Suppressor macrophage (primary cell): ENCODE measurements at regions not wholly inside any gene's neighbourhood (a gene's known extent, or its start where the extent isn't known, plus 50 kb on each side); places are given as distances from the start of the nearest gene placed in this dataset.

ENCODE experiments used
- DNase-seq, 4 experiments: peaks; one replicate each; pipeline ENCODE4 v3.0.0-alpha.2; 2020 to 2022

- DNase-seq: no peak
These were observed 267.6 kb upstream of the KCNH8 start for GRCh38 chr3:18880691-18881090.

GRCh38 chr3:18872466-18872865 lies 275.8 kb upstream of the KCNH8 start:
- DNase-seq: no peak

GRCh38 chr3:18870642-18871041 lies 277.7 kb upstream of the KCNH8 start:
- DNase-seq: no peak

GRCh38 chr3:18870074-18870640 lies 278.2 kb upstream of the KCNH8 start:
- no peak for DNase-seq

GRCh38 chr3:18868911-18869689 lies 279.2 kb upstream of the KCNH8 start:
- DNase-seq: no peak

GRCh38 chr3:18866899-18867298 lies 281.4 kb upstream of the KCNH8 start:
- DNase-seq: no peak

- no peak for DNase-seq
These were observed 283.2 kb upstream of the KCNH8 start for GRCh38 chr3:18864933-18865731.

GRCh38 chr3:18862077-18862476 lies 286.2 kb upstream of the KCNH8 start:
- DNase-seq: no peak

- no peak for DNase-seq
These were observed 287.2 kb upstream of the KCNH8 start for GRCh38 chr3:18861137-18861536.

- DNase-seq: no peak
These were observed 295.0 kb upstream of the KCNH8 start for GRCh38 chr3:18853269-18853668.

GRCh38 chr3:18847583-18848197 lies 300.6 kb upstream of the KCNH8 start:
- peak in 2 of 4 experiments; percentile 34 to 44 for DNase-seq

- DNase-seq: no peak
These were observed 304.3 kb upstream of the KCNH8 start for GRCh38 chr3:18843983-18844382.

GRCh38 chr3:18843188-18843587 lies 305.1 kb upstream of the KCNH8 start:
- DNase-seq: no peak

- no peak for DNase-seq
These were observed 306.6 kb upstream of the KCNH8 start for GRCh38 chr3:18841422-18842343.

GRCh38 chr3:18840535-18841137 lies 307.7 kb upstream of the KCNH8 start:
- DNase-seq: no peak

- no peak for DNase-seq
These were observed 309.6 kb upstream of the KCNH8 start for GRCh38 chr3:18838758-18839157.

- no peak for DNase-seq
These were observed 311.1 kb upstream of the KCNH8 start for GRCh38 chr3:18837137-18837755.

GRCh38 chr3:18835021-18835420 lies 313.3 kb upstream of the KCNH8 start:
- DNase-seq: no peak

GRCh38 chr3:18830087-18830486 lies 318.2 kb upstream of the KCNH8 start:
- DNase-seq: no peak

GRCh38 chr3:18828637-18829036 lies 319.7 kb upstream of the KCNH8 start:
- no peak for DNase-seq

- no peak for DNase-seq
These were observed 320.6 kb upstream of the KCNH8 start for GRCh38 chr3:18827664-18828063.
